ENCODE measurements at regions not wholly inside any gene's neighbourhood (a gene's known extent, or its start where the extent isn't known, plus 50 kb on each side); places are given as distances from the start of the nearest gene placed in this dataset.

DNA sequence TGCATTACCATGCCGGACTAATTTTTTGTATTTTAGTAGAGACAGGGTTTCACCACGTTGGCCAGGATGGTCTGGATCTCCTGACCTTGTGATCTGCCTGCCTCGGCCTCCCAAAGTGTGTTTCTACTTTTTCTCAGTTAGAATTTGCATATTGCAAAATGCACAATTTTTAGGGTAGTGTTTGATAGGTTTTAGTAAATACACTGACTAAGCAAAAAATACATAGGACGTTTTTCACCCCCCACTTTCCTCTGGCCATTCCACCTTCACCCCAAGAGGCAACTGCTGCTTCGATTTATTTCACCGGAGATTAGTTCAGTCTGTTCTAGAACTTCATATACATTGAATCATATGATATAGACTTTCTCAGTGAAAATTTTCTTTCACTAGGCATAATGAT is 1269.1 kb downstream of the TBC1D22A start:
- peaks cover 0 to 5% (median 1%) of the 10 kb centered on the region in 3 donors for H3K27me3 ChIP-seq (ENCODE audit: insufficient read depth in 3 of 3, low read length in 2 of 3)
- TF ChIP-seq, protein P1, sequence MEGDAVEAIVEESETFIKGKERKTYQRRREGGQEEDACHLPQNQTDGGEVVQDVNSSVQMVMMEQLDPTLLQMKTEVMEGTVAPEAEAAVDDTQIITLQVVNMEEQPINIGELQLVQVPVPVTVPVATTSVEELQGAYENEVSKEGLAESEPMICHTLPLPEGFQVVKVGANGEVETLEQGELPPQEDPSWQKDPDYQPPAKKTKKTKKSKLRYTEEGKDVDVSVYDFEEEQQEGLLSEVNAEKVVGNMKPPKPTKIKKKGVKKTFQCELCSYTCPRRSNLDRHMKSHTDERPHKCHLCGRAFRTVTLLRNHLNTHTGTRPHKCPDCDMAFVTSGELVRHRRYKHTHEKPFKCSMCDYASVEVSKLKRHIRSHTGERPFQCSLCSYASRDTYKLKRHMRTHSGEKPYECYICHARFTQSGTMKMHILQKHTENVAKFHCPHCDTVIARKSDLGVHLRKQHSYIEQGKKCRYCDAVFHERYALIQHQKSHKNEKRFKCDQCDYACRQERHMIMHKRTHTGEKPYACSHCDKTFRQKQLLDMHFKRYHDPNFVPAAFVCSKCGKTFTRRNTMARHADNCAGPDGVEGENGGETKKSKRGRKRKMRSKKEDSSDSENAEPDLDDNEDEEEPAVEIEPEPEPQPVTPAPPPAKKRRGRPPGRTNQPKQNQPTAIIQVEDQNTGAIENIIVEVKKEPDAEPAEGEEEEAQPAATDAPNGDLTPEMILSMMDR (IDR thresholded peaks at IDR 0.05): no peak
- H3K36me3 ChIP-seq (ENCODE audit: insufficient read depth in 1 of 2, low read depth in 1 of 2): no peaks in the 10 kb centered on the region
- H3K4me1 ChIP-seq: no peaks in the 10 kb centered on the region
- no peak for DNase-seq
- no peak overlapping the region for H3K4me3 ChIP-seq
- intact Hi-C loops (cut with DNase I): no loop called here
- H3K27ac ChIP-seq: no peak overlapping the region
- H3K9me3 ChIP-seq: no peaks in the 10 kb centered on the region
- 71 to 82% (median 76%) methylated on average over 6 of the region's 6 CpGs for WGBS, 3 donors
- ATAC-seq: no peak

DNA sequence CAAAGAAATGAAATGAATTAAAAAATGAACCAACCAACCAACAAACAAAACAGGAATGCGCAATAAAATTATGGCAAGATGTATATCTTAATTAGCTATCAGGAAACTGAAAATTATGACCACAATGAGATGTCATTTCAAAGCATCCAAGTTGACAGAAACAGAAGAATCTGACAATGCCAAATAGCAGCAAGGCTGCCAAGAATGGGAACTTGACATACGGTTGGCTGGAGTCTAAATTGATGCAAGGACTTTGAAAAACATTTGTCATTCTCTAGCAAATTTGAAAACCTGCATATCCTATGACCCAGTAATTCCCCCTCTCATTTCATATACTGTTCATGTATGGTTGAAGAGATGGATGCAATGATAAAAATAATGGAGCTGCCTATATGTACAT is 1262.6 kb downstream of the TBC1D22A start:
- DNase-seq (no peak), ATAC-seq (no peak)
- Histone ChIP-seq H3K27me3 (ENCODE audit: insufficient read depth in 3 of 3, low read length in 2 of 3) (no peaks in the 10 kb centered on the region), H3K27ac (no peak overlapping the region), H3K4me1 (no peaks in the 10 kb centered on the region), H3K36me3 (ENCODE audit: insufficient read depth in 1 of 2, low read depth in 1 of 2) (no peaks in the 10 kb centered on the region), H3K4me3 (no peak overlapping the region), H3K9me3 (no peaks in the 10 kb centered on the region)
- intact Hi-C loops (cut with DNase I): no loop called here
- 58 to 75% (median 69%) methylated on average over 2 of the region's 2 CpGs for WGBS, 3 donors
- TF ChIP-seq, protein P1 (IDR thresholded peaks at IDR 0.05): no peak

DNA sequence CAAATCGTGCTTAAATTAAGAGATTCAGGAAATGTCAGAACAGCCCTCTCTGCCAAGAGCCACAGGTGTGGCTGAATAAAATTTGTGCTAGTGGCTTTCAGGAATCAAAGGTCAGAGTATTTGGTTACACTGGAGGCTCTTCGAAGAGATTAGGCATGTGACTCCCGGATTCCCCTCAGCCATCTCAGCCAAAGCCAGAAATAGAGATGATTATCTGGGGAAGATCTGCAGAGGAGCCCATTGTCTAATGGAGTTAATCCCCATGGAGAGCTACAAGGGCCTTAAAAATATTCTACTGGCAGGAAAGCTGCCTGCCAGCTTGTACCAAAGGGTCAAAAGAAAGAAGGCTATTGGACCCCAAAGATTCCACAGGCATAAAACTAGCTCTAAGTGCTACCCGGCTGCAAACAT is 1259.5 kb downstream of the TBC1D22A start:
- intact Hi-C loops (cut with DNase I): no loop called here
- WGBS, 3 donors: 10 to 16% (median 13%) methylated on average over 4 of the region's 4 CpGs
- Histone ChIP-seq H3K4me1 (no peaks in the 10 kb centered on the region), H3K9me3 (no peaks in the 10 kb centered on the region), H3K27me3 (ENCODE audit: insufficient read depth in 3 of 3, low read length in 2 of 3) (peaks cover 0 to 10% (median 2%) of the 10 kb centered on the region in 3 donors), H3K4me3 (no peak overlapping the region), H3K36me3 (ENCODE audit: insufficient read depth in 1 of 2, low read depth in 1 of 2) (no peaks in the 10 kb centered on the region), H3K27ac (no peak overlapping the region)
- ATAC-seq: no peak
- TF ChIP-seq, protein P1 (IDR thresholded peaks at IDR 0.05): no peak
- no peak for DNase-seq

DNA sequence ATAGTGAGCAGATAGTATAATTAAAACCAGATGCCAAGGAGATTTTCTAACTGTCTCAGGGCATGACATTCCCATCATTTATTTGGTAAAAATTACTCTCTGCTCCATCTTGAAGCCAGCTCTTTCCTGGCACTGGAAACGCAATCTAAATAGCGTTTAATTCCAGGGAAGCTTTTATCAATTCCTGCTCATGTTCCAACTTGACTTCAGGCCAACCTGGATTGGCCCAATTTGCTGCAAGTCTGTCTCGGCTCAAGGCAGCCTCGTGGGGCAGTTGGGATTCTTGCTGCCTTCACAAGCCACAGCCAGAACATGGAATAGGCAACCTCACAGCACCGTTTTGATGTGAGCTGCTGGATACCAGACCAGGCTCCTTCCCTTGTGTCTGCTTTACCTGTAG is 1255.9 kb downstream of the TBC1D22A start:
- ATAC-seq (no peak), DNase-seq (no peak)
- no peaks in the 10 kb centered on the region for H3K36me3 ChIP-seq (ENCODE audit: insufficient read depth in 1 of 2, low read depth in 1 of 2)
- H3K4me1 ChIP-seq: no peaks in the 10 kb centered on the region
- TF ChIP-seq, protein P1 (IDR thresholded peaks at IDR 0.05): no peak
- WGBS, 3 donors: 13 to 22% (median 22%) methylated on average over 5 of the region's 5 CpGs
- H3K27ac ChIP-seq: no peak overlapping the region
- peaks cover 0 to 13% (median 5%) of the 10 kb centered on the region in 3 donors for H3K27me3 ChIP-seq (ENCODE audit: insufficient read depth in 3 of 3, low read length in 2 of 3)
- intact Hi-C loops (cut with DNase I): no loop called here
- no peak overlapping the region for H3K4me3 ChIP-seq
- H3K9me3 ChIP-seq: no peaks in the 10 kb centered on the region

DNA sequence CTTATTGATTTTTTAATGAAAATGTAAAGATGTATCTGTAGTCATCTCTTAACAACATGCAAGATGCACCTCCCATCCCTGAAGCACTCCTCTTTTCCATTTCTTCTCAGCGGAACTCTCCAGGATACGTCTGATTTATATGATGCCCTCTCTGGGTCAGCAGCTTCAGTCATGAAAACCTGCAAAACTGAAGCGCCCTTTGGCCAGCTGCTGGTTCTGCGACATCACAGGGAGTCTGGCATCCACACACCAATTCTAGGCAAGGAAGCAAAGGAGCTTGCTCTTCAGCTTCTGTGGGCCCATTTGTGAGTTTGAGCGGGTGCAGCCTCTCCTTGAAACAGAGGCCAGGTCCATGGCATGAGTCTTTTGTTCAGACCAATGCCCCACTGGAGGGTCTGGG is 1253.3 kb downstream of the TBC1D22A start:
- H3K27me3 ChIP-seq (ENCODE audit: insufficient read depth in 3 of 3, low read length in 2 of 3): peaks cover 0 to 13% (median 5%) of the 10 kb centered on the region in 3 donors
- TF ChIP-seq, protein P1 (IDR thresholded peaks at IDR 0.05): no peak
- no peak overlapping the region for H3K4me3 ChIP-seq
- intact Hi-C loops (cut with DNase I): no loop called here
- 75 to 77% (median 77%) methylated on average over 5 of the region's 5 CpGs for WGBS, 3 donors
- H3K36me3 ChIP-seq (ENCODE audit: insufficient read depth in 1 of 2, low read depth in 1 of 2): no peaks in the 10 kb centered on the region
- no peaks in the 10 kb centered on the region for H3K4me1 ChIP-seq
- no peak overlapping the region for H3K27ac ChIP-seq
- no peaks in the 10 kb centered on the region for H3K9me3 ChIP-seq
- no peak for DNase-seq
- ATAC-seq: no peak

All from psoas muscle (tissue), 7 donors.